OCI-LY3 (cell line): ENCODE measurements at regions not wholly inside any gene's neighbourhood (a gene's known extent, or its start where the extent isn't known, plus 50 kb on each side); places are given as distances from the start of the nearest gene placed in this dataset.

Source experiments
- CTCF ChIP-seq: fragments of 200-600, 300-600 bp; sonication (generic); IDR thresholded peaks from 2 replicates; pipeline ENCODE4 v1.5.1; 2014; ENCODE audit warnings: antibody characterized with exemption, low read length, low read depth
- EZH2phosphoT487 ChIP-seq: fragments of 200-600 bp; shearing (Covaris generic); IDR thresholded peaks from 2 replicates; pipeline ENCODE4 v1.6.1; 2018; ENCODE audit warnings: antibody characterized with exemption, mixed run types, low read depth

- TF ChIP-seq EZH2phosphoT487 = no peak
- TF ChIP-seq CTCF = no peak
These were observed 1173.7 kb downstream of the BRD1 start for GRCh38 chr22:48653929-48654328.
